ENCODE measurements at regions not wholly inside any gene's neighbourhood (a gene's known extent, or its start where the extent isn't known, plus 50 kb on each side); places are given as distances from the start of the nearest gene placed in this dataset.

DNA sequence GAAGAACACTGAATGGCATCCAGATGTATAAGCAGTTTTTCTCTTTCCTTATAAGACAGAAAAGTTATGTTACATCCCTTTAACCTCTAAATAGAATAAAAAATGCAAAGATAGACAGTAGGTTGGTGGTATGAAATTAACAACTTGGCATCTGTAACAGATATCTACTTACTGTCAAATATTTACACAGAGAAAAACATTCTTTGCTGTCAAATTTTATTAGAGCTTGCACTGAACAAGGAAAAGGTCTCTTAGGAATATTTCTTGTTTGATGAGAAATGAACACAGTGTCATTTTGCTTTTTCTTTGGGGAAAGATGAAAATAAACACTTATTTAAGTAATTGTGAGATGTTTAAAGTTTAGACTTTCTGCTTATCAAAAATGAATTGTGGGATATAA is 65.6 kb upstream of the PCDH15 start (continued):
- TF ChIP-seq YY1 (IDR thresholded peaks at IDR 0.05; ENCODE audit: low read depth, low read length) (no peak), NANOG (IDR thresholded peaks at IDR 0.05; ENCODE audit: insufficient read depth, low read depth, low read length, poor library complexity, severe bottlenecking) (no peak)
- TF ChIP-seq, protein P1, sequence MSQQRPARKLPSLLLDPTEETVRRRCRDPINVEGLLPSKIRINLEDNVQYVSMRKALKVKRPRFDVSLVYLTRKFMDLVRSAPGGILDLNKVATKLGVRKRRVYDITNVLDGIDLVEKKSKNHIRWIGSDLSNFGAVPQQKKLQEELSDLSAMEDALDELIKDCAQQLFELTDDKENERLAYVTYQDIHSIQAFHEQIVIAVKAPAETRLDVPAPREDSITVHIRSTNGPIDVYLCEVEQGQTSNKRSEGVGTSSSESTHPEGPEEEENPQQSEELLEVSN (IDR thresholded peaks at IDR 0.05), result no peak

Measured in H1 (cell line).